IgD-negative memory B cell (primary cell): ENCODE measurements at regions not wholly inside any gene's neighbourhood (a gene's known extent, or its start where the extent isn't known, plus 50 kb on each side); places are given as distances from the start of the nearest gene placed in this dataset.
"Not testable (repeated sequence)": the region's sequence is repeated elsewhere in the genome, so short reads cannot be mapped to it uniquely, and the experiment has no call there.

Source experiments
- H3K27ac Mint-ChIP-seq, 3 donors: one replicate each; pipeline ENCODE4 v1.8.0; 2020 to 2022; ENCODE audit warnings: mild to moderate bottlenecking in 3 of 3, mixed read lengths in 3 of 3, moderate library complexity in 1 of 3
- H3K27me3 Mint-ChIP-seq: one replicate; pipeline ENCODE4 v1.8.0; 2021; ENCODE audit warnings: mixed read lengths
- H3K36me3 Mint-ChIP-seq: one replicate; pipeline ENCODE4 v1.8.0; 2020; ENCODE audit warnings: mild to moderate bottlenecking, mixed read lengths
- H3K4me1 Mint-ChIP-seq, 3 donors: one replicate each; pipeline ENCODE4 v1.8.0; 2020 to 2022; ENCODE audit warnings: mixed read lengths in 3 of 3, mild to moderate bottlenecking in 1 of 3
- H3K4me3 Mint-ChIP-seq, 4 donors: one replicate each; pipeline ENCODE4 v1.8.0; 2020 to 2022; ENCODE audit warnings: mild to moderate bottlenecking in 4 of 4, mixed read lengths in 4 of 4, moderate library complexity in 3 of 4
- H3K9me3 Mint-ChIP-seq, 3 donors: one replicate each; pipeline ENCODE4 v1.8.0; 2020 to 2021; ENCODE audit warnings: mixed read lengths in 3 of 3, mild to moderate bottlenecking in 1 of 3

DNA sequence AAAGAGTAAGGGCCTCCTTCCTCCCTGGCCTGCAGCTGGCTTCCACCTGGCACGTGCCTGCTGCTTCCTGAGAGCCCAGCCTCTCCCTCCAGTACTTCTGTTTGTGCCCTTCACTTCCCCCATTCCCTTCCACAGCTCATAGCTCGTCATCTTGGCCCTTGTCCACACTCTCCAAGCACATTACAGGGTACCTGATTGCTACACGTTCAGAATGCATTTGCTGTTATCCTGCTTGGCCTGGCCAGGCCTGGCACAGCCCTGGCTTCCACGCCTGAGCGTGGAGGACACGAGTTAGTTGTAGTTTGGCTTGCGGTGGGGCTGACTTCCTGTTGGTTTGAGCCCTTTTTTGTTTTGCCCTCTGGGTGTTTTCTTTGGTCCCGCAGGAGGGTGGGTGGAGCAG lies 197.2 kb upstream of the TP53TG3 start:
- not testable (repeated sequence) for H3K4me1 Mint-ChIP-seq, H3K4me3 Mint-ChIP-seq, H3K27me3 Mint-ChIP-seq, H3K36me3 Mint-ChIP-seq, H3K27ac Mint-ChIP-seq, H3K9me3 Mint-ChIP-seq

DNA sequence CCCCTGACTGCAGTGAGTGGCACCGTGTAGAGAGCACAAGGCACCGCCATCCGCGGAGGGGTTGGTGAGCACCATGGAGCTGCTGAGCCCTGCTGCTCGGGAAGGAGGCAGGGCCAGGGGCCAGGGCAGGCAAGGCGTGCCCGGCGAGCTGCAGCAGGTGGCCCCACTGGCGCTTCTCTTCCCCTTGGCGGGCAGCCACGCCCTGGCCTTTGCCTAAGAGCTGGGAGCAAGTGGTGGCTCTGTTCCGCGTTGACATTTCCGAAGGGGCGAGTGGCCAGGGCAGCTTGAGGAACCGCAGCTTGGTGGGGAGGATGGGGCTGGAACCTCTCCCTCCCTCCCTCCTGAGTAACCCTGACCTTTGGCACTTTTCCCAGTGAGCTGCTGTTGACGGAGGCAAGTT lies 194.7 kb upstream of the TP53TG3 start:
- H3K27me3 Mint-ChIP-seq, H3K27ac Mint-ChIP-seq, H3K4me1 Mint-ChIP-seq, H3K9me3 Mint-ChIP-seq, H3K36me3 Mint-ChIP-seq, H3K4me3 Mint-ChIP-seq: not testable (repeated sequence)

DNA sequence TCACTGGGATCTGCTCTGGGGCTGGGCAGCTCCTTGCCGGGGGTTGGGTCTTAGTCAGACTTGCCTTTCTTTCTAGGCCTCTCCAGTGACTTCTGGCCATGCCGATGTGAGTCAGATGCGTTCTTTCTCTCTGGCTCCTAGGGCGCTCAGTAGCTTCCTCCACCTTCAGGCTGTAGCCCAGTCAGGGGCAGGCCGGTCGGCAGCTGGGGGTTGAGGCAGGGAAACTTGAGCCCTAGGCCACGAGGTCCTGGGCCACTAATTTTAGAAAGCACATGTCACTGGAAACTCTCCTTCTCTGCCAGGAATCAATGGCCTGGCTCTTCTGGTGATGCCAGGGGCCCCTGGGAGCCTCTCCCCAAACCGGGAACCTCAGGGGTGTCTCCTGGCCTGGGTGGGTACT lies 192.4 kb upstream of the TP53TG3 start:
- not testable (repeated sequence) for H3K36me3 Mint-ChIP-seq, H3K9me3 Mint-ChIP-seq, H3K4me3 Mint-ChIP-seq, H3K27me3 Mint-ChIP-seq, H3K27ac Mint-ChIP-seq, H3K4me1 Mint-ChIP-seq

DNA sequence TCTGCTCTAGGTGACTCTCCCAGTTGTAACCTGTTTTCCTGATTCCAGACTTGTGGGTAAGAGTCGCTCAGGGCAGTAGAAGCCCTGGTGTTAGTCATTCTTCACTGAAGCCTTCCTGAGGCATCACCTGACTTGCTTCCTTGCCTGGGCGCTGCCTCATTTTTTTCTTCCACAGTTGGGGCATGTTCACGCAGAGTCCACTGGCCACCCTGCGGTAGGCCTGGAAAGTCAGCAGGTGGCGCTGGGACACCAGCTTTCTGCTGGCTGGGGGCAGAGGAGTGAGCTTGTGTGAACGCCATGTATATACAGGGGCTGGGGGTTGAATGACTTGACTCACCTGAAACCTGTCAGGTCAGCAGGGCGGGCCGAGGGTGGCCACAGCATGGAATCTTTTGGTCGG lies 189.3 kb upstream of the TP53TG3 start:
- H3K4me1 Mint-ChIP-seq, H3K4me3 Mint-ChIP-seq, H3K9me3 Mint-ChIP-seq, H3K27ac Mint-ChIP-seq, H3K36me3 Mint-ChIP-seq, H3K27me3 Mint-ChIP-seq: not testable (repeated sequence)

DNA sequence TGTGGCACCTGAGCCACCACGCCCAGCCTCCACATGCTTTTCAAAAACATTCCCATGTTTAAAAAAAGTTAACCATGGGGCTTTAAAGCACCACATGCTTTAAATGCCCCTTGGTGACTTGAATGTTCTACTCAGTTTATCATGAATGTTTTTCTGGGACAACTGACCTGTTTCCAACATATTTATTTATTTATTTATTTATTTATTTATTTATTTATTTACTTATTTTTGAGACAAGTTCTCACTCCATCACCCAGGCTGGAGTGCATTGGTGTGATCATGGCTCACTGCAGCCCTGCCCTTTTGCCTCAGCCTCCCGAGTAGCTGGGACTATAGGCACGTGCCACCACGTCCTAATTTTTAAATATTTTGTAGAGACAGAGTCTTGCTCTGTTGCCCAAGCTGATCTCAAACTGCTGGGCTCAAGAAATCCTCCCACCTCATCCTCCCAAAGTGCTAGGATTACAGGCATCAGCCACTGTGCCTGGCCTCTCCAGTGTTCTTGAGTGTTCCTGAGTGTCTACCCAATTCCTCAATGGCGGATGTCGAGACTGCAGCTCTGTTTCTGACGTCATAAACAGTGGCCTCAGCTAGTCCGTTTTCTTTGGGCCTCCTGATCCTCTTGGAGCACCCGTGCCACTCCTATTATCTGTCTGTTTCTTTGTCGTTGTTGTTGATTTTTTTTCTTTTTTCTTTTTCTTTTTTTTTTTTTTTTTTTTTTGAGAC lies 185.7 kb upstream of the TP53TG3 start:
- H3K4me3 Mint-ChIP-seq, H3K4me1 Mint-ChIP-seq, H3K36me3 Mint-ChIP-seq, H3K27me3 Mint-ChIP-seq, H3K9me3 Mint-ChIP-seq, H3K27ac Mint-ChIP-seq: not testable (repeated sequence)

DNA sequence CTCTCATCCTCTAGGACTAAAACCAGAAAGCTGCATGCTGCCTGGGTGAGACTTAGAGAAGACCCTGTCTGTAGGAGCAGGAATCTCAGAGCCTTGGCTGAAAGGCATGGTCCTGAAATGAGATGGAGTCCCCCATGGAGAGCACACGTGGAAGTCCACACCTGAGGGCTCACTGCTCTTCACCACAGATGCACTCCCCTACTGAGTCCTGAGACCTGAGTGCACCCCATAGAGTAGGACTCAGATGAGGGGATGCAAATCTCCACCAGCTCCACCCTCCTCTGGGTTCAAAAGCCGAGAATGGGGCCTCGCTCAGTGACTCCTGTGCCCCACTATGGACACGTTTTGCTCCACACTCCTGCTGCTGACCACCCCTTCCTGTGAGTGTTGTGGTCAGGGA lies 171.4 kb upstream of the TP53TG3 start:
- H3K27me3 Mint-ChIP-seq, H3K9me3 Mint-ChIP-seq: not testable (repeated sequence)

DNA sequence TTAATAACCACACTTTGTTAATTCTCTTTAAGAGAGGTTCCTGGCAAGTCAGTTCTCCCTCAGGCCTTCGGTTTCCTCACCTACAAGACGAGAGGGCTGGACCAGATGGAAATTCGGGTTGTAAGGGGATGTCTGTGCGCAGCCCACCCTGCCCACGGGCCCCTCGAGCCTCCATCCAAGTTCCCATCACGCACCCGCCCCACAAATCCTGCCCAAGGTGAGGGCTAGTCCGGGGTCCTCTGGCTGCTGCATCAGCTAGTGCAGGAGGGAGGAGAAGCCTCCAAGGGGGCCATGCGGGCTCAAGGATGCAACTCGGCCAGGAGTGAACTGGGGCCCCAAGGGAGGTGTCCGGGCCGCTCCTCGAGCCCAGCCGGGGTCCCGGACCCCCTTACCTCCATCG lies 169.6 kb upstream of the TP53TG3 start:
- not testable (repeated sequence) for H3K36me3 Mint-ChIP-seq, H3K4me3 Mint-ChIP-seq, H3K27ac Mint-ChIP-seq, H3K4me1 Mint-ChIP-seq, H3K9me3 Mint-ChIP-seq, H3K27me3 Mint-ChIP-seq

More for the DNA sequence above, 171.4 kb upstream of the TP53TG3 start:
- H3K36me3 Mint-ChIP-seq, H3K27ac Mint-ChIP-seq, H3K4me1 Mint-ChIP-seq, H3K4me3 Mint-ChIP-seq: not testable (repeated sequence)

DNA sequence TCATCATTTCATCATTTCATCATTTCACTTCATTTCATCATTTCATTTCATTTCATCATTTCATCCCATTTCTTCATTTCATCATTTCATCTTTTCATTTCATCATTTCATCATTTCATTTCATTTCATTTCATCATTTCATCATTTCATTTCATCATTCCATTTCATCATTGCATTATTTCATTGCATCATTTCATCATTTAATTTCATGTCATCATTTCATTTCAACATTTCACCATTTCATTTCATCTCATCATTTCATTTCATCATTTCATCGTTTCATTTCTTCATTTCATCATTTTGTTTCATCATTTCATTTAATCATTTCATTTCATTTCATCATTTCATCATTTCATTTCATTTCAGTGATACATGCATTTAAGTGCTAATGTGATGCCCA lies 166.9 kb upstream of the TP53TG3 start:
- H3K4me1 Mint-ChIP-seq, H3K27ac Mint-ChIP-seq, H3K9me3 Mint-ChIP-seq, H3K4me3 Mint-ChIP-seq, H3K36me3 Mint-ChIP-seq, H3K27me3 Mint-ChIP-seq: not testable (repeated sequence)

DNA sequence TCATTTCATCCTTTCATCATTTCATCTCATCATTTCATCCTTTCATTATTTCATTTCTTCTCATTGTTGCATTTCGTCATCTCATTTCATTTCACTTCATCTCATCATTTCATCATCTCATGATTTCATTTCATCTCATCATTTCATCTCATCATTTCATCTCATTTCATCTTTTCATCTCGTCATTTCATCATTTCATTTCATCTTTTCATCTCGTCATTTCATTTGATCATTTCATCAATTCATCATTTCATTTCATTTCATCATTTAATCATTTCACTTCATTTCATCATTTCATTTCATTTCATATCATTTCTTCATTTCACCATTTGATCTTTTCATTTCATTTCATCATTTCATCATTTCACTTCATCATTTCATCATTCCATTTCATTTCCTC lies 131.3 kb upstream of the TP53TG3 start:
- H3K27ac Mint-ChIP-seq = not testable (repeated sequence)

DNA sequence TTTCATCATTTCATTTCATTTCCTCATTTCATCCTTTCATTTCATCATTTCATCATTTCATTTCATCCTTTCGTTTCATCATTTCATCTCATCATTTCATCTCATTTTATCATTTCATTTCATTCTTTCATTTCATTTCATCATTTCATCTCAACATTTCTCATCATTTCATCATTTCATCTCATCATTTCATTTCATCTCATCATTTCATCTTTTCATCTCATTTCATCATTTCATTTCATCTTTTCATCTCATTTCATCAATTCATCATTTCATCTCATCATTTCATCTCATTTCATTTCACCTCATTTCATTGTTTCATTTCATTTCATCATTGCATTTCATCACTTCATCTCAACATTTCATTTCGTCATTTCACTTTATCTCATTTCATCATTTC lies 129.7 kb upstream of the TP53TG3 start:
- not testable (repeated sequence) for H3K9me3 Mint-ChIP-seq, H3K4me3 Mint-ChIP-seq, H3K4me1 Mint-ChIP-seq, H3K36me3 Mint-ChIP-seq, H3K27ac Mint-ChIP-seq, H3K27me3 Mint-ChIP-seq

More for the DNA sequence above, 131.3 kb upstream of the TP53TG3 start:
- not testable (repeated sequence) for H3K36me3 Mint-ChIP-seq, H3K27me3 Mint-ChIP-seq, H3K9me3 Mint-ChIP-seq, H3K4me1 Mint-ChIP-seq, H3K4me3 Mint-ChIP-seq
